NCI-H460 (cell line): ENCODE measurements at regions not wholly inside any gene's neighbourhood (a gene's known extent, or its start where the extent isn't known, plus 50 kb on each side); places are given as distances from the start of the nearest gene placed in this dataset.
A peak's percentile ranks its signal among the peaks of the same experiment; 100 is the strongest.

Experiments
- DNase-seq: peaks from one replicate; pipeline ENCODE4 v3.0.0-alpha.2; 2016; ENCODE audit warnings: low read depth; ENCODE audit errors: extremely low read depth

DNA sequence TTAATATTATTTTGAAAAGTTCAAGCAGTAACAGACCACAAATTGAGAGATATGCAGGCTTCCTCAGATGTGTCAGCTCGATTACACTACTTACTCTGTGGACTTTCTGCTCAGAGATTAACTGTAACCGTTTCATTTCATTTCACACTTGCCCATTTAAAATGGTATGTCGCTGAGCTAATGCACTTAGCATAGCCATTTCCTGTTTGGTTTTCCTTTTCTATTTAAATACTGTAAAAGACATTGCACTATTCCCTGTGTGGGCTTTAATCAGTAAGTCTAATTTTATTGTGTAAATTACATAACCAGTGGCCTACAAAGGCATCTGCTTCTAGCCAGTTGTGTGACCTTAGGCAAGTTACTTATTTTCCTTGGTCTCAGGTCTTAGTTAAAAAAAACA is 237.6 kb downstream of the LACC1 start:
- no peak for DNase-seq

DNA sequence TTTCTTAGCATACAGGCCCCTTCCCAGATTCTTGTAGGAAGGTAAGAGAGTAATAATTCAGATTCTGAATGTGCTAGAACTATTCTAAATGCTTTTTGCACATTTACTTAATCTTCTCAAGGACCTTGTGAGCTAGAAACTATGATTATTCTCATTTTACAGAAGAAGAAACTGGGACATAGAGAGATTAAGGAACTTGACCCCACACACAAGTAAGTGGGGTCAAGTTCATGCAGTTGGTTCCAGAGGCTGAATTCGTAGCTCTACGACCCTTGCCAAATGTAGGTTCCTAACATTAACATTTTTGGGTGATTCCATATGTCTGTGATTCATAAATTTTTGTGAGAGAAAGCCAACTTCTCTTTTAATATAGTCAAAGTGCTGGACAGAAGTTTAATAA is 238.1 kb downstream of the LACC1 start:
- no peak for DNase-seq

DNA sequence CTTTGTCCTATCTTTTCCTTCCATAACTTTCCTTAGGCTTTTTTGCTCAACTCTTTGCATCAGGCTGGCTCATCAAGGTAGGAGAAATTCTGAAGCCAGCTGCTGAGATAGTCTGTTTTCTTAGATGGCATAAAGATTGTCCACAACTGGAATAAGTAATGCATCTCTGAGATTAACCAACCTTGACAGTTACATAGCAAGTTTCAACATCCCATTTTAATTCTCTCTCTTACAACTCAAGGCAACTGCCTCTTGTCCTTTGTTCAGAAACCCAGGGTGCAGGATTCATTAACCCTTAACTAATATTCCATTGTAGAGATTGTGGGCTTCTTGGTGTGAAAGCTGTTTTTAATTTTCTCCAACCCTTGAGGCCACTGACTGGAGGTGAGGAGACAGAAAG is 239.2 kb downstream of the LACC1 start:
- DNase-seq = no peak

- DNase-seq = no peak
These were observed 240.3 kb downstream of the LACC1 start for GRCh38 chr13:44120043-44120442.

GRCh38 chr13:44120849-44121755 is 241.4 kb downstream of the LACC1 start:
- DNase-seq = no peak

DNA sequence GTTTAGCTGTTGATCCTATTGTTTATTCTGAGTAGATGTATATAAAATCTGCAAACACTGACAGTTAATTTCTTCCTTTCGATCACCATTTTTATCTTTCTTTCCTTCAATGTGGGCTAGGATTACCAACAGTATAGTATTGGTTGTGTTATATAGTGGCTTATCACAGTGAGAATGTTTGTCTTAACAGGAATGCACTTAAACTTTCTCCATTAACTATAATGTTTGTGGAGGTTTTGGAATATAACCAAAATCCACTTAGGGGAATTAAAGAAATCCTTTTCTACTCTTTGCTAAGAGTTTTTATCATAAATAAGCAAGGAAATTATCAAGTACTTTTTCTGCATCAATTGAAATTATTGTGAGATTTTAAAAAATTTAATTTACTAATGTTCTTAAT is 244.6 kb downstream of the LACC1 start:
- no peak for DNase-seq

DNA sequence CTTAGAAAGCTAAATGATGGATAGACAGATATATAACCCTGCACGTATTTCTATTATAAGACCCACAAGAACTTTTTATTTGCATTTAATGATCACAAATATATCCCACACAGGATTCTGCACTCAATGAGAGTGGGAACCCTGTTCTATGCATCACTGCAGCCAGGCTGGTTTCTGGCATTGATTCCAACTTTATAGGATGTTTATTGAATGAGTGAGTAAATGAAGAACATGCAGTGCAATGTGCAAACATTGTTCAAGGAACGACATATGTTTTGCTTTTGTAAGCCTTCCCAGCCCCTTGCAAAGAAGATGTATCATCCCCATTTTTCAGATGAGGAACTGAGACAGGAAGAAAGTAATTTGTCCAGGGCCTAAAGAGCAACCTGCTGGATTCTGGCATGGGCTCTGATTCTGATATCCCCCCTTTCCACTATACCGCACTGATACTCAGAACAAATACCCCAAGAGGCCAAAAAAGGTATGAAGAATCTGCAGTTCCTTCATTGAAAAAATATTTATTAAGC is 246.3 kb downstream of the LACC1 start:
- no peak for DNase-seq

DNA sequence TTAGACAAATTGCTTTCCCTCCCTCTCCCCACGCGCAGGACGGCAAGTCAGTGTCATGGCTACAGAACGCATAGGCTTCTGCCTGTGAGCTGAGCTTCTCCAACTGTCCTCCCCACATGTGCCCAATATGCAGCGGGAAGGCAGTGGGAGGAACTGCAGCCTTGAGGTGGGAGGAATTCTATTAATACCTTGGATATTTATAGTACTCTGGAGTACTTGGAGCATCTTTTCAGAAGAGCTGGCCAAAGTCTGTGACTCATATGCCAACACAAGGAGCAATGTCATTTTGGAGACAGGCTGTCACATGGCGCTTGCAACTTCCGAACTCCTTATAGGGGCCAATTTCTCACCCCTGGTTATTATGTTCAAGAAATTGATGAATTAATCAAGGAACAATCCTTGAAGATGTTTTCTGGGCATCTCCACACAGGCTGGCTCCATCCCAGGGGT is 245.0 kb upstream of the SERP2 start:
- no peak for DNase-seq

DNA sequence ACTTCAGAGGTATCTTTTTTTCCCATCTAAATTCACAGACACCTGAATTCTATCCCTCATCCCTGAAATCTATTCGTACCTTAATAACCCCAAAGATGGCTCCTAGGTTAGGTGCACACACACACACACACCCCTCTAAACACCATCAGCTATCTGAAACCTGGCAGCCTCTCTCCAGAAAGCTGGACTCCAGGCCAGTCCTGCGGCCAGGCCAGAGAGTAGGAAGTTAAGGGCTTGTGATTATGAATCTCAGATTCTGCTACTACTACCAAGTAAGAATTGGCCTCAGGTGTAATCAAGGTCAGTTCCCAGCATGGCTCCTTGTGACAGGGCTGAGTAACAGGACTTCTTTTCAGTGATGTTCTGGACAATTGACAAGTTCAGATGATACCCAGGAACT is 244.2 kb upstream of the SERP2 start:
- no peak for DNase-seq

DNA sequence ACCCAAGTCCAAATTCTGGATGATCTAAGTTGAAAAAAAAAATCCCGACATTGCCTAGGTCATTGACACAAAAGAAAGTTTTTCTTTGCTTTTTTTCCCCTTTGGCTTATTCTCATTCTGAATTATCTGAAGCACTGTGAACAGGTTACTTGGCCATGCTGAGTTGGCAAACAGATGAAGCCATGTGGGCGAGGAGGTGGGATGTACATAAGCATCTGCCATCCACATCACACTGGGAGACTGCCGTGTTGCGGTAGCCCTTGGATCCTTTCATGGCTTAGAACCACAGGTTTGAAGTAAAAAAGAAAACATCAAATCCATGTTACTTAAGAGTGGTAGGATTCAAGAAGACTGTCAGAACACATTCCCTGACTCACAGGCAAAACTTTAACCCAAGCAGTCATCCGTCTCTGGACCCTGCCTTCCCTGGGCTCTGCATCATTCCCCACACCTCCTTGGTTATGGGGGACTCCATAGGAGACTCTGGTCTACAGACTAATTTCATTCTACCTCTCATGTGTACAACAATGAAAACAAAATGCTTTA is 242.5 kb upstream of the SERP2 start:
- no peak for DNase-seq

DNA sequence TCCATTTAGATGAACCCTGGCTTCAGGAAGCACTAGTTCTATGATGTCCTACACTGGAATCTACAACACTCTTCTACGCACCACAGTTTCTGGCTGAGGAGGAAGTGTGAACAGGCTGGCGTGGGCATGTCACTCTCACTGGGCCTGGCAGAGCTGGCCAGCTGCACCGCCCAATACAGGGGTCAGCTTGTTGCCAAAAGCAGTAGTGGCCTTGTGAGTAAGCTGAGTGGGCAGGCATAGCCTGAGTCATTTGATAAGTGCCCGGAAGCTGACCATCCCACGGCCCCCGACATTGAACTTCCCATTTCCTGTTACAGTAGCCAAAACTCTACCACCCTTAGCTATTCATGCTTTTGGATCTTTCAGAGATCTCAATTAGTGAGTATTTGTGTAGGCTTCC is 240.9 kb upstream of the SERP2 start:
- DNase-seq = no peak

GRCh38 chr13:44133626-44134025 is 240.0 kb upstream of the SERP2 start:
- no peak for DNase-seq

DNA sequence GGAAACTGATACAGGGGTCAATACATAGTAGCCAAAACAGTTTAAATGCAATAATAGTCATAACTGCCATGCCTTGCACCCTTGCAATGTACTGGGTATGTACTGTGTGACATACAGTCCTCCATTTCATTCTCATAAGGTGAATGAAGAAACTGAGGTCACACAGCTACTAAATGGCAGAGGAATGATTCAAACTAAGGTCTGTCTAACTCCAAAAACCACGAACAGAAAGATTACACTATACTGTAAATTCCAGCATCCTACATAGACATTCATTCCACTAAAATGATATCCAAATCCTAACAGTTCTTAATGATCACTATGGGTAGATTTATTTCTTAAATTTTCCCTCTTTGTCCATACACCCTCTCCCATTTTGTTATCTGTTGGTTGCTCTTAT is 238.1 kb upstream of the SERP2 start:
- no peak for DNase-seq

DNA sequence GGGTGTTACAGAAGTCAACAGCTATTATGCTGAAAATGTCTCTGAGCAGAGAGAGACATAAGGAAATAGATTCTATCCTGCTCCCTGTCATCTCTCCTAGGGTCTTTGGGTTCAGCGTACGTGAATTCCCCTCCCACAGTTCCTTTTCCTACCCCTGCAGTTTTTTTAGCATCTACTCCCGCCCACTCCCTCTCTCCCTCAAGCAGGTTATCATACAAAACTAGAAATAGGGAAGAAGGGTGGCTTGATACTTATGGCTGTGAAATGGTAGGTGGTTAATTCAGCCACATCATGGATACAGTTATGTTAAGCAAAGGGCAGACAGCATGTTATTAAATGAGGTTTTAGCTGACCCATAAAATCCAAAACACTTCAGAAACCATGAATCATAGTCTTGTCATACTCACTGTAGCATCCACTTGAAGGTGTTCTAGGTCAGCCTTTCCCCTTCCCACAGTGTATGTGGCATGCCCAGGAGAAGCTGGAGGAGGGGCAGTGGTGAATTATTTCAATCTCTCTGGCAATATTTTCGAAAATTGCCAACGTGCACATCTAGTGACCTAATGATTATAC is 236.8 kb upstream of the SERP2 start:
- DNase-seq = no peak

DNA sequence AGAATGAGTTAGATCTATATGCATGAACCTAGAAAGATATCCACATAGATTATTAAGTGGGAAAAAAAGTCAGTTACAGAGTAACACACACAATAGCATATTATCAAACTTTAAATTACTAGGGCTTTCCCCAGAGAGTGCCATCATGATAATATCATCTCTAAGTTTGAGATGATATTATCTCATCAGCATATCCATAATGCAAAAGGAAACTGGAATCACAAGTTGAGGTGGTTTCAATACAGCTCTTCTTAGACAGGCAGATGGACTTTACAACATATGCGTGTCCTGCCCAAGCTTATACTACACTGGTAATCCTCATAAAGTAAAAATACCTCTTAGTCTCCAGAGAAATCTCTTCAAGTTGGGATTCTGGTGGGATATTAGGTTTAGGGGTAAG is 236.2 kb upstream of the SERP2 start:
- DNase-seq = no peak

DNA sequence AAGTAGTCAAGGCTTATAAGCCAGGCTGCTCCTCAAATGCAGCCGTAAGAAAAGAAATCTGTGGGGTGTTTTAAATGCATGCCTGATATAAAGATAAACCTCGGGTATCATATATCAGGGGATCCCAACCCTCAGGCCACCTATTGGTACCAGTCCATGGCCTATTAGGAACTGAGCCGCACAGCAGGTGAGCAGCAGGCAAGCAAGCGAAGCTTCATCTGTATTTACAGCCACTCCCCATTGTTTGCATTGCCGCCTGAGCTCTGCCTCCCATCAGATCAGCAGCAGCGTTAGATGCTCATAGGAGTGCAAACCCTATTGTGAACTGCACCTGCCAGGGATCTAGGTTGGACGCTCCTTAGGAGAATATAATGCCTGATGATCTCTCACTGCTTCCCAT is 233.5 kb upstream of the SERP2 start:
- DNase-seq = no peak

GRCh38 chr13:44140888-44141724 is 232.5 kb upstream of the SERP2 start:
- DNase-seq = no peak

- peak; percentile 88 for DNase-seq
These were observed 231.7 kb upstream of the SERP2 start for GRCh38 chr13:44141725-44142539.

DNA sequence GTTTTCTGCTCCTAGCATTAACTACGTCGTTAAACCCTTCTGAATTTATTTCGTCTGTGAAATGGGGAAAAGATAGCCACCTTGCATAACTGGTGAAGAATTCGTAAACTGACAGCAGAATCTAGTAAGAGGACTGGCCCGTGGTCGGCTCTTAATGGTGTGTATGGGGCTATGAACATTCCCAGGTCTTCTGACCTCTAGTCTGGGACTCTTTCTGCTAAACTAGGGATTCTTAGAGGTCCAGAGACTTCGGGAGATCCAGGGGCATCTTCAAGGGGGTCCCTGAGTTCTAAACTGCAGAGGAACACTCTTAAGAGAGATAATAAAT is 231.1 kb upstream of the SERP2 start:
- no peak for DNase-seq

DNA sequence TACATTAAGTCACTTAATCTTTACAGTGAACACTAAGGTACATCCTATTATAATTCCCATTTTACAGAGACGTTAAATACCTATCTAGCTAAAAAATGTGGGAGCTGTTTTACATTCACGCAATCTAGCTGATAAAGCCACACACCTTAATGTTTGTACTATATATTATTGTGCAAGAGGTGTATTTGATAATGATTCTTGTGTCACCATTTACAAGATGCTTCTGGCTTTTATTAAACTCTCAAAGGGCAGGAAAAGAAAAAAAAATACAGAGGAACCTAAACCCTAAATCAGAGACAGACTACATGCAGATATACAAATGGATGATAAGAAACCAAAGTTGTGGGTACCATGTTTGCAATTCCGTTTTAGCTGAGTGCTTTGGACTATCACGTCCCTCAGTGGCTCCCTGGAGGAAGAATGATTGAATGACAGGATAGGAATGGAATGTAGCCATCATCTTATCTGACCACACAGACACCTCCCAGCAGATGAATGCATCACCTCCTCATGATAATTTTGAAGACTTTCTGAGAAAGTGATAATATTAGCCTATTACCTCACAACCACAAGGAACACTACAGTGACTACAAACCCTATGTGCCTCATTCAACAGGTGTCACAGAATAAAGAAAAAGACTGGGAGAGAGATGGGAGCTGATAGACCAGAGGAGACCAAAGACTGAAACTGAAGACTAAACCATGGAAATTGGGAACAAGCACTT is 230.5 kb upstream of the SERP2 start:
- no peak for DNase-seq
